ENCODE measurements at regions not wholly inside any gene's neighbourhood (a gene's known extent, or its start where the extent isn't known, plus 50 kb on each side); places are given as distances from the start of the nearest gene placed in this dataset.
"Not testable (repeated sequence)": the region's sequence is repeated elsewhere in the genome, so short reads cannot be mapped to it uniquely, and the experiment has no call there.

DNA sequence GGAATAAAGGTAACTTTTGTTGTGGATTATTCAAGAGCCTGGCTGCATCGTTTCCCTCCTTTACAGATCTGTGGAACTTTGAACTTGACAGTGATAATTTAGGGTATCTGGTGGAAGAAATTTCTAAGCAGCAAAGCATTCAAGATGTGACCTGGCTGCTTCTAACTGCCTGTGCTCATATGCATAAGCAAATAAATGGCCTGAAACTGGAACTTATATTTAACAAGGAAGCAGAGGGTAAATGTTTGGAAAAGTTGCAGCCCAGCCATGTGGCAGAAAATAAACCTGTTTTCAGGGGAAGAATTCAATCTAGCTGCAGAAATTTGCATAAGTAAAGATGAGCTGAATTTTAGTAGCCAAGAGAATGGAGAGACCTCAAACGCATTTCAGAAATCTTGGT is 173.5 kb downstream of the C6orf118 start:
- H3K9me3 Mint-ChIP-seq, result peaks cover 25% of the 10 kb centered on the region
- DNase-seq, result no peak
- ChIA-PET CTCF (no interaction called here), POLR2A (no interaction called here)
- no peak overlapping the region for H3K27ac Mint-ChIP-seq
- no peaks in the 10 kb centered on the region for H3K4me1 Mint-ChIP-seq
- no peak overlapping the region for H3K4me3 Mint-ChIP-seq
- no peaks in the 10 kb centered on the region for H3K36me3 Mint-ChIP-seq (ENCODE audit: low read depth)
- no peaks in the 10 kb centered on the region for H3K27me3 Mint-ChIP-seq

DNA sequence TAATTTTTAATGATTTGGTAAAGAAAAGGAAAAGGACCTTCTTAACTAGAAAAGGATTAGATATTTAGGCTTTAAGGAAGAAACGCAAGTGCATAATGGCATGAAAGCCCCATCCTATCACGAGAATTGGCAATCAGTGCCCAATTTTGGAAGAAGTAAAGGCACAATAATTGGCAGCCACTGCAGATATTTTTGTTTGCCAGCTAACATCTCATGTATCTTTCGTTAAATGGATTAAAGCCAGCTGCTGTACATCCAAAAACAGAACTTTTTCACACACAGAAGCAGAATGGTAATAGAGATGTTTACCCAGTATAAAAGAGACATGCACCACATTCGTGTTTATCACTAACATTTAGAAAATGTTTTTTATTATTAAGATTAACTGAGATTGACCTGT is 180.3 kb downstream of the C6orf118 start:
- H3K4me1 Mint-ChIP-seq, result no peaks in the 10 kb centered on the region
- ChIA-PET POLR2A (no interaction called here), CTCF (no interaction called here)
- H3K4me3 Mint-ChIP-seq, result no peak overlapping the region
- no peaks in the 10 kb centered on the region for H3K27me3 Mint-ChIP-seq
- no peak for DNase-seq
- no peak overlapping the region for H3K27ac Mint-ChIP-seq
- peaks cover 11% of the 10 kb centered on the region for H3K9me3 Mint-ChIP-seq
- no peaks in the 10 kb centered on the region for H3K36me3 Mint-ChIP-seq (ENCODE audit: low read depth)

DNA sequence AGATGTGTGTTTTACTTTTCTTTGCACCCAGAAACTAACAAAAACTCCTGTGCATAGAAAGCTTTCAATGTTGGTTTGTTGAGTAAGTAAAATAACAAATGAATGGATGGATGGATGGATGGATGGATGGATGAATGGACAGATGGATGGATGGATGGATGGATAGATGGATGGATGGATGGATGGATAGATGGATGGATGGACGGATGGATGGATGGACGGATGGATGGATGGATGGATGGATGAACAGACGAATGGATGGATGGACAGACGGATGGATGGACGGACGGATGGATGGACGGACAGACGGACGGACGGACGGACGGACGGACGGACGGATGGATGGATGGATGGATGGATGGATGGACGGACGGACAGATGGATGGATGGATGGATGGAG is 181.7 kb downstream of the C6orf118 start:
- CTCF ChIA-PET, result not testable (repeated sequence)

DNA sequence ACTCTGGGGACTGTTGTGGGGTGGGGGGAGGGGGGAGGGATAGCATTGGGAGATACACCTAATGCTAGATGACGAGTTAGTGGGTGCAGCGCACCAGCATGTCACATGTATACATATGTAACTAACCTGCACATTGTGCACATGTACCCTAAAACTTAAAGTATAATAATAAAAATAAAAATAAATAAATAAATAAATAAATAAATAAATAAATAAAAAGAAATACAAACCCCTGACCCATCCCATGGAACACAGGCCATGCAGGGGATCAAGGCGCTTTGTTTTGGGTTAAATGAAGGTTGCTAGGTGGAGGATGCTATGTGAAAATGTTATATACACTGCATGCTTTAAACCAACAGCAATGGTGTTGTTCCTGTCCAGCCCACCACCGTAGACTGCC is 184.7 kb downstream of the C6orf118 start:
- peaks cover 16% of the 10 kb centered on the region for H3K9me3 Mint-ChIP-seq
- H3K27ac Mint-ChIP-seq; POLR2A ChIA-PET; H3K36me3 Mint-ChIP-seq (ENCODE audit: low read depth); CTCF ChIA-PET; DNase-seq; H3K4me3 Mint-ChIP-seq; H3K4me1 Mint-ChIP-seq; H3K27me3 Mint-ChIP-seq: not testable (repeated sequence)

More for the DNA sequence above, 181.7 kb downstream of the C6orf118 start:
- H3K36me3 Mint-ChIP-seq (ENCODE audit: low read depth); H3K4me1 Mint-ChIP-seq; H3K27ac Mint-ChIP-seq; H3K9me3 Mint-ChIP-seq; DNase-seq; H3K4me3 Mint-ChIP-seq; H3K27me3 Mint-ChIP-seq; POLR2A ChIA-PET: not testable (repeated sequence)

DNA sequence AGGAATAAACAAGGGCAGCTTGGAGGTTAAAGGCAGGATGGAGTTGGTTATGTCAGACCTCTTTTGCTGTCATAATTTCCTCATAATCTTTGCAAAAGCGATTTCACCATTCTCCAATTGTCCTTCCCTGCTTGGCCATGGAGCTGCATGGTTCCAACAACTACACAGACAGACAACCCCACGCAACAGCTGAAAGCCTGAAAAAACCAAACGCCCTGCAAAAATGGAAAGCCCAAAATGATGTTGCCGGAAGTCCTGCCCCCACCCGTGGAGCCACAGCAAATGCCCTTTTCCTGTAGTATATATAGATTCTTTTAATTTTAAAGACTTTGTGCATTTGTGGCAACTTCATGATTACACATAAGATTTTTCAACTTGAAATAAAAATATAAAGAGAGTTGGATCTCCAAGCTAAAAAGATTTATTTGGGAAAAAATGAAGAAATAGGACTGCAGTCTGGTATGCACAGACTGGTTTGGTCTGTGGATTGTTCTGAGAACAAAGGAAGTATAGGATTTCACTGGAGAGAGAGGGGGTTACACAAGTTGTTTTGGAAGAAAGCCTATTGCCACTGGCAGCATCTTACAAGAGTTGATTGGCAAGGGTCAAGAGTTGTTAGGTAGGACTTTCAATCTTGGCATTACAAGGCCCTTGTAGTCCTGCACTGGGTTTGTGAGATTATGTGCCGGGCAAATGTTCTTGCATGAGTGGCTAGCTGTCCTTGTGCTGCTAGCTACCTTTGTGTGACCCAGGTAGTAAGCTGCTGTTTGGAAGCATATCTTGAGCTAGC is 190.0 kb downstream of the C6orf118 start:
- POLR2A ChIA-PET, result no interaction called here
- peaks cover 15% of the 10 kb centered on the region for H3K9me3 Mint-ChIP-seq
- H3K36me3 Mint-ChIP-seq (ENCODE audit: low read depth), result no peaks in the 10 kb centered on the region
- no peaks in the 10 kb centered on the region for H3K27me3 Mint-ChIP-seq
- no peaks in the 10 kb centered on the region for H3K4me1 Mint-ChIP-seq
- H3K27ac Mint-ChIP-seq, result no peak overlapping the region
- DNase-seq, result no peak
- H3K4me3 Mint-ChIP-seq, result no peak overlapping the region
- CTCF ChIA-PET, result no interaction called here

DNA sequence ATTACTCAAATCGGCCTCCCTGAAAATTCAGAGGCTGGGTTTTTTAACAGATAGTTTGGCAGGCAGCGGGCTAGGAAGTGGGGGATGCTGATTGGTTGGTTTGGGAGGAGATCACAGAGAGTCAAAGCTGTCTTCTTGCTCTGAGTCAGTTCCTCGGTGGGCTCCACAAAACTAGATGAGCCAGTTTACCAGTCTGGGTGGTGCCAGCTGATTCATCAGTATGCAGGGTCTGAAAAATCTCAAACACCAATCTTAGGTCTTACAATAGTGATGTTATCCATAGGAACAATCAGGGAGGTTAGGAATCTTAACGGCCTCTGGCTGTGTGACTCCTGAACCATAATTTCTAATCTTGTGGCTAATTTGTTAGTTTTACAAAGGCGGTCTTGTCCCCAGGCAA is 190.7 kb downstream of the C6orf118 start:
- H3K27me3 Mint-ChIP-seq, result no peaks in the 10 kb centered on the region
- ChIA-PET POLR2A (no interaction called here), CTCF (no interaction called here)
- H3K27ac Mint-ChIP-seq, result no peak overlapping the region
- H3K36me3 Mint-ChIP-seq (ENCODE audit: low read depth), result no peaks in the 10 kb centered on the region
- no peak for DNase-seq
- no peak overlapping the region for H3K4me3 Mint-ChIP-seq
- no peaks in the 10 kb centered on the region for H3K4me1 Mint-ChIP-seq
- peaks cover 16% of the 10 kb centered on the region for H3K9me3 Mint-ChIP-seq

DNA sequence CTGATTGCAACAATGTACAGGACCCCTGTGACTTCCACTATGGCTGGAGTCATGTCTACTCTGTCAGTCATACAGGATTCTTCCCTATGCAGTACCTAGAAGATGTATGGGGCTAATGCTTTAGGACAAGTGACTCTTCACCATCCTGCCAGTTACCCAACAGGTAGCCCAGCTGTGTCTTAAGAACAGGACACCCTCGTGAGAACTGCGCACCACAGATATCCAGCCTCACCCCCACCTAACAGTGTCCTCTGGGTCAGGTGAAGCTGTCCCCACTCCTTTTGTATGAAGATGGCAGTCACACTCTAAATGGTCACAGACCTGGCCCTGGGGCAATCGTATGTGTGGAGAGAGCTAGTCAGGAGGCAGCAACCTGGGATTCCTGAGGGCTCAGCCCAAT is 191.6 kb downstream of the C6orf118 start:
- no peaks in the 10 kb centered on the region for H3K4me1 Mint-ChIP-seq
- CTCF ChIA-PET, result no interaction called here
- H3K36me3 Mint-ChIP-seq (ENCODE audit: low read depth), result no peaks in the 10 kb centered on the region
- DNase-seq, result no peak
- POLR2A ChIA-PET, result no interaction called here
- H3K4me3 Mint-ChIP-seq, result no peak overlapping the region
- peaks cover 16% of the 10 kb centered on the region for H3K9me3 Mint-ChIP-seq
- H3K27me3 Mint-ChIP-seq, result no peaks in the 10 kb centered on the region
- H3K27ac Mint-ChIP-seq, result no peak overlapping the region

DNA sequence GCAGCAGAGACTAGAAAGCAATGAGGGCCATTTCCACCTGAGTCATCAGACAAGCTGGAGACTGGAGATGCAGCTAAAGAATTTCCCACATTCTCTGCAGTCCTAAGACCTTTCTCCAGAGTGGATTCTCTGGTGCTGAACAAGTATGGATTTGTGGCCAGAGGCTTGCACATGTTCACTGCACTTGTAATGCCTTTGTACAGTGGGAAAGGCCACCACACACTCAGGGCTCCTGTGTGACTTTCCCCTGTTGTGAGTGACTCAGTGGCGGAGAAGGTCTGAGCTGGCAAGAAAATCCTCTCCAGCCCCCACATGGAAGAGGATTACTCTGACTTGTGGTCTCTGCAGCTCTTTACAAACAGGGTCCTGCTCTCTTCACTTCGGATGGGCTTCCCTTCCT is 192.3 kb downstream of the C6orf118 start:
- no peak for DNase-seq
- ChIA-PET POLR2A (no interaction called here), CTCF (no interaction called here)
- Mint-ChIP-seq H3K36me3 (ENCODE audit: low read depth) (no peaks in the 10 kb centered on the region), H3K27me3 (no peaks in the 10 kb centered on the region), H3K4me1 (no peaks in the 10 kb centered on the region), H3K4me3 (no peak overlapping the region), H3K9me3 (peaks cover 12% of the 10 kb centered on the region), H3K27ac (no peak overlapping the region)

DNA sequence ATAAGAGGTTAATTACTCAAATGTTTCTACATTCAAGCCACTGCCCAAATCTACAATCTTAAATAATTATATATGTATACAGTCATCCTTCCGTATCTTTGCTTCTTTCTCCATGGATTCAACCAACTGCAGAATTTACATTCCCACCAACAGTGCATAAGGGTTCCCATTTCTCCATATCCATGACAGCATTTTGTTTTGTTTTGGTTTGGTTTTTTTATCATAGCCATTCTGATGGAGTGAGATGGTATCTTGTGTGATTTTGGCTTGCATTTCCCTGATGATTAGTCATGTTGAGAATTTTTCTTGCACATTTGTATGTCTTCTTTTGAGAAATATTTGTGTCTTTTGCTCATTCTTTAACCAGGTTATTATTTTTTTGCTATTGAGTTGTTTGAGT is 198.5 kb downstream of the C6orf118 start:
- ChIA-PET CTCF (no interaction called here), POLR2A (no interaction called here)
- H3K9me3 Mint-ChIP-seq, result peaks cover 4% of the 10 kb centered on the region
- H3K27ac Mint-ChIP-seq, result no peak overlapping the region
- no peak overlapping the region for H3K4me3 Mint-ChIP-seq
- H3K36me3 Mint-ChIP-seq (ENCODE audit: low read depth), result no peaks in the 10 kb centered on the region
- H3K4me1 Mint-ChIP-seq, result no peaks in the 10 kb centered on the region
- no peaks in the 10 kb centered on the region for H3K27me3 Mint-ChIP-seq
- no peak for DNase-seq

DNA sequence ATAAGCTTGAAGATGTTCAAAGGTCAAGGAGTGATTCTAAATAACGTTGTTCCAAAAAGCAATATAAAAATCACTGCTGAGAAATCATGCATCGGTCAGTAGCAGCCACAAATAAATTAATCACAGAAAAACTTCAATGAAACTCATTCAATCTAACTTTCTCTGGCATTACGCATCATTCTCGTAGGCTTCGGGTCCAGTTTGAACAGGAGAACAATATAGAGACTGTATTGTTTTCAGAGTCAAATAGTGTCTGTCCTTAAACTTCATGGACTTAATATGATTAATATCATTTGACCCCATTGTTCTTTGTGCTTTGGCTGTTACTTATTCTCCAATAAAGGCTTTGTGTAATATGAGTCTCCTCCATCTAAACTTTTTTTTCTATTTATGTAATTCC is 200.4 kb downstream of the C6orf118 start:
- H3K36me3 Mint-ChIP-seq (ENCODE audit: low read depth), result no peaks in the 10 kb centered on the region
- POLR2A ChIA-PET, result no interaction called here
- H3K4me3 Mint-ChIP-seq, result no peak overlapping the region

DNA sequence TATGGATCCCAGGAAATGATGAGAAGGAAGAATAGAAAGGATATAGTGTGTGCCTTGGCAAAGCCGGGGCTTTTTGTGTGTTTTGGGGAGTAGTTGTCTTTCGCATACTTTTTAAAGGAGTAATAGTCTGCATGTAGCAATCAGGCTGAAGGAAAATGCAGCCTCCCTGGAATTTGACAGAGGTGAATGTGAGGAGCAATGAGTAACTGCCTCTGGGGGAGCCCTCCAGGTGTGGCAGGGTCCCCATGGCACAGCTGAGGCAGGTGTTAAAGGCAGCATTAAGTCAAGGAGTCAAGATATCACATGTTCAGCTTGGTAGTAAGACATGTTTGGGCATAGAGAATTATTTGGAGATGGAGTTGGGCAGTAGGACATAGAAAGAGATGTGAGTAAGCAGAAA is 203.1 kb downstream of the C6orf118 start:
- no peak overlapping the region for H3K27ac Mint-ChIP-seq
- CTCF ChIA-PET, result no interaction called here
- no peak overlapping the region for H3K4me3 Mint-ChIP-seq

More for the DNA sequence above, 200.4 kb downstream of the C6orf118 start:
- H3K4me1 Mint-ChIP-seq, result no peaks in the 10 kb centered on the region
- H3K27ac Mint-ChIP-seq, result no peak overlapping the region
- no peak for DNase-seq
- CTCF ChIA-PET, result no interaction called here
- H3K9me3 Mint-ChIP-seq, result peaks cover 2% of the 10 kb centered on the region
- H3K27me3 Mint-ChIP-seq, result no peaks in the 10 kb centered on the region

DNA sequence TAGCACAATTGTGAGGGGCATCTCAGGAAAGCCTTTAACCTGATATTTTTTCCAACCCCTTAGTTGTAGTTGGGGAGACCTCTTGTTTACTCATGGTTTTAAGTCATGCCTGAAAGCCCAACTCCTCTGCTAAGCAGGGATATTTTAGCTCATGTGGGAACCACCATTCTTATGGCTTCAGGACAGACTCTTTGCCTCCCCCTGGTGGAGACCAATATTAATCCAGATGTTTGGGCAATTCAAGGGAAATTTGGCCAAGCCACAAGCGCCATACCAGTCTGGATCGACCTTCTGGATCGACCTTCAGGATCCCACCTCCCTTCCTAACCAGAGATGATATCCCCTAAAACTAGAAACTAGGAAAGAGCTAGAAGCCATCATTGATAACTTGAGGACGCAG is 211.2 kb downstream of the C6orf118 start:
- no peak for DNase-seq
- Mint-ChIP-seq H3K27ac (no peak overlapping the region), H3K36me3 (ENCODE audit: low read depth) (no peaks in the 10 kb centered on the region), H3K9me3 (peaks cover 8% of the 10 kb centered on the region), H3K4me1 (no peaks in the 10 kb centered on the region), H3K4me3 (no peak overlapping the region), H3K27me3 (no peaks in the 10 kb centered on the region)
- ChIA-PET CTCF (no interaction called here), POLR2A (no interaction called here)

More for the DNA sequence above, 203.1 kb downstream of the C6orf118 start:
- H3K4me1 Mint-ChIP-seq, result no peaks in the 10 kb centered on the region
- no peaks in the 10 kb centered on the region for H3K36me3 Mint-ChIP-seq (ENCODE audit: low read depth)
- H3K27me3 Mint-ChIP-seq, result no peaks in the 10 kb centered on the region
- peaks cover 3% of the 10 kb centered on the region for H3K9me3 Mint-ChIP-seq
- no peak for DNase-seq
- POLR2A ChIA-PET, result no interaction called here

DNA sequence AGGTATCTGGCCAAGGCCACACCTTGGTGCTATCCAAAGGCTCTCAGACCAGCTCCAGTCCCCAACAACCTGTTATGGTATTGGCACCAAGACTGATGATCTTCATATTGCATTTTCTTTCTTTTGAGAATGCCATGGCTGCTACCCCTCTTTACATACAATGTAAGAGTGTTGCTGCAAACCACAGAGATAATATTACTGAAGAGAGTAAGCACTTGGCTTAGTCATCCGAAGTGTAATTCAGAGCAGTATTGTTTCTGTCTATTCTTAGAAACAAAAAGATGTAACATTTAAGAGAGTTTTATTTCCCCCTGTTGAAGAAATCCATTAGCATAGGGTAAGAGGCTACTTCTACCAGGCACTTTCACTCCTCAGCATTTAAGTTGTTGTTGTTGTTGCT is 212.5 kb downstream of the C6orf118 start:
- Mint-ChIP-seq H3K9me3 (peaks cover 9% of the 10 kb centered on the region), H3K27ac (no peak overlapping the region), H3K4me1 (no peaks in the 10 kb centered on the region), H3K36me3 (ENCODE audit: low read depth) (no peaks in the 10 kb centered on the region), H3K27me3 (no peaks in the 10 kb centered on the region), H3K4me3 (no peak overlapping the region)
- DNase-seq, result no peak
- CTCF ChIA-PET, result no interaction called here
- POLR2A ChIA-PET, result no interaction called here

DNA sequence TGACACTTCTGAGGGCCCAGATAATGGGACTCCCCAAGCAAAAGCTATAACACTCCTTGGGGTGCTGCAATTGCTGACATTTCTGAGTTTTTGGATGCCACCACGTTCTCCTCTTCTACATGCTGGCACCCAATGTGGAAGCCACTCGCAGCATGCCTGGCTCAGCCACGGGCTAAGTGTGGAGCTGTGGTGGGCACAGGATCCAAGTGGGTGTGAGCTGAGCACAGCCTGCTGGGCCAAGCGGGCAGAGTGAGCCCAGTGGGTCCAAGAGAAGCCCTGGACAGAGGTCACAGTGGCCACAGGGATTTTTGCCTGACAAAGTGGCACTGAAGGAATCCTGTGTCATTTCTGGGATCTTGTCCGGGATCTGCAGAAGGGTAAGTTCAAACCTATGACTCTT is 213.2 kb downstream of the C6orf118 start:
- ChIA-PET CTCF (no interaction called here), POLR2A (no interaction called here)
- Mint-ChIP-seq H3K9me3 (peaks cover 9% of the 10 kb centered on the region), H3K4me1 (no peaks in the 10 kb centered on the region), H3K27ac (no peak overlapping the region), H3K36me3 (ENCODE audit: low read depth) (no peaks in the 10 kb centered on the region), H3K4me3 (no peak overlapping the region), H3K27me3 (no peaks in the 10 kb centered on the region)
- no peak for DNase-seq
